GM23248 (cell line): ENCODE measurements at regions not wholly inside any gene's neighbourhood (a gene's known extent, or its start where the extent isn't known, plus 50 kb on each side); places are given as distances from the start of the nearest gene placed in this dataset.

Experiments used
- EZH2 ChIP-seq: fragments of 200-600 bp; sonication (generic); IDR thresholded peaks from 2 replicates; pipeline ENCODE4 v1.6.1; 2018; ENCODE audit warnings: antibody characterized with exemption, mild to moderate bottlenecking; ENCODE audit not compliant: insufficient read depth, poor library complexity, severe bottlenecking
- EZH2phosphoT487 ChIP-seq: fragments of 200-600 bp; sonication (generic); IDR thresholded peaks from 2 replicates; pipeline ENCODE4 v1.6.1; 2018; ENCODE audit warnings: antibody characterized with exemption, moderate library complexity, mild to moderate bottlenecking, low read depth; ENCODE audit not compliant: insufficient read depth

- no peak for TF ChIP-seq EZH2
- no peak for TF ChIP-seq EZH2phosphoT487
Measured at GRCh38 chr7:85310301-85310700, 123.4 kb upstream of the SEMA3D start.
